ENCODE measurements at regions not wholly inside any gene's neighbourhood (a gene's known extent, or its start where the extent isn't known, plus 50 kb on each side); places are given as distances from the start of the nearest gene placed in this dataset.

DNA sequence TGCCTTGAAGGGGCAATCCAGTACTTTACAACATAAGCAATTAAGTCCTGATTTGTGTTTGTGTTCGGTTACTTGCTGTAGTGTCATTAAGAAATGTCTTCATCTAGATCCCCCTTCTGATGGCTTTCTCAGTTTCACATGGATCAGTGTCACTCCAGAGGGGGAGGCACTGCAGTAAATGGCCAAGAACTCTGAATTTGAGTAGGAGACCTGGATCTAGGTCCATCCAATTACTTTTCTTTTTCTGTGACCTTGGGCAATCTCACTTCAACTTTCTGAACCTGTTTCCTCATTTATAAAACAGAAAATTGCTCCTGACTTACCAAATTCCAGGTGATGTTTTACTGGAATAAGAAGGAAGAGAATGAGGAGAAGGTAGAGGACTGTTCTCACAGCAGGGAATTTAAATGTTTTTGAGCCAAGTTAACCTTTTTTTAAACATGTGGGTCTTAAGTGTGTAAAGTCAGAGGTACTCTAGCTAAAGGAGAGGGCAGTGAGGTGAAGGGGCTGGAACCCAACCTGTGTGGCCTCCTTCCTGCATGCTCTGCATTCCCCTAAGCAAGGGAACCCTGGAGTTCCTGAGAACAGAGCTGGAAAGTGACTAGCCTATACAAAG lies 285.5 kb downstream of the HACE1 start:
- DNase-seq, result no peak

DNA sequence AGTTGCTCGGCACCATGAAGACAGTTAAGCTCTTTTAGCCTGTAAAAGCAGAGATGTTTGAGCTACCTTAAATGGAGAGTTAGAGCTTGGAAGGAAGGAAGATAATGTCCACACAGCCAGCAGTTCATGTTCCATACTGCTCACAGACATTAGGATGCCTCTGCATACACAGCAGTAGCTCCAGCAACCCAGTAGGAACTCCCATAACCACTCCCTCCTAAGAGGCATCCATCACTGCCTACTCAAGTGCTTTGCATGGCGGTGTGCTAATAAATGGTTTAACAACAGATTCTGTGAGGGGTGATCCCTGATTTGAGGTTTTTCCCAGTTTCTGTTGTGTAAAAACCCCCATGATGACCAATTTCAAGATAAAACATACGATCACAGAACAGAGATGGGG lies 286.4 kb downstream of the HACE1 start:
- DNase-seq, result no peak

DNA sequence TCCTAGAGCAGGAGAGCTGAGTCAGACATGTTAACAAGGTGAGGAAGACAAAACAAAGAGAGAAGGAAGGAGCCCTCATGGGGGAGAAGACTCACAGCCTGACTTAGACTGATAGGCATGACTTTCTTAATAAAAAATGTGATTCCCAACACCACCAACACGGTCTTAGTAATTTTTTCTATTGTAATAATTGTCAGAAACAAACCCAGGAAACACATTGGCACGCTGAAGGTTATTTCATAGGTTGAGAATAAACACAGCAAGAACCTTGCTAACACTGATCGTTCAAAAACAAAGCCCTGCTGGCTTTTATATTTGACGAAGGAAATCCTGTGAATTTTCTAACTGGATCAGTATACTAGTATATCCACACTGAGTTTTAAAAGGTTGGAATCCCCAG lies 286.8 kb downstream of the HACE1 start:
- DNase-seq, result no peak

DNA sequence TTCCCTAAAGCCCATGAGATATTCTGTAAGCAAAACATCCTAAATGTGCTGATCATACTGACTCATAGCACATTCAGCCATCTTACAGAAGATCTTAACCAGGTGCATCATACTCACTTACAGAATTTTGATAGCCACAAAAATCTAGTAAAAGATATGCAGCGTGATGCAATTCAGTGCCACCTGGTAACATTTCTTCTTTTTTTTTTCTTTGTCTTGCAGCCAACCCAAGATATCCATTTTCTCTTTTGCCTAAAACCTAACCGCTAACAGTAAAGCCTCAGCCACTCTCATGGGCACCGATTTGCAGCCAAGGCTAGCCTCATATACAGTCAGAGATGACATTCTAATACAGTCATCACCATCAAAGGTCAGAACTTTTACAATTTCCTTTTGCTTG lies 293.3 kb downstream of the HACE1 start:
- DNase-seq, result no peak

DNA sequence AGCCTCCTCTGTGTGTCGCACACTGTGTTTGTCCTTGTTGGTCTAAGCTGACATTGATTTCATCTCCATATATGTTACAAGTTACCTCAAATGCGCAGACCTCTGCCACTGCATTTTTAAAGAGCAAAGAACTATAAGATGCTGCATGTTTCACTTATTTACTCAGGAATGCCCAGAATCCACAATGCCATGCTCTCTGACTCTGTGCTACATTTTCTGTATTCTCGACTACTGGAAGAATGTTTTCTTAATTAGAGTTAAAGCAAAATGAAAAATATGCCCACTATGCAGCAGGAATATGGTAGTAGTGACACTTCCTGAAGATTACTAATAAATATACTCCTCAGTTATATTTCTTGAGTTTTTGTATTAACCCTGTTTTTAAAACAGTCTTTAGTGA lies 296.4 kb downstream of the HACE1 start:
- no peak for DNase-seq

DNA sequence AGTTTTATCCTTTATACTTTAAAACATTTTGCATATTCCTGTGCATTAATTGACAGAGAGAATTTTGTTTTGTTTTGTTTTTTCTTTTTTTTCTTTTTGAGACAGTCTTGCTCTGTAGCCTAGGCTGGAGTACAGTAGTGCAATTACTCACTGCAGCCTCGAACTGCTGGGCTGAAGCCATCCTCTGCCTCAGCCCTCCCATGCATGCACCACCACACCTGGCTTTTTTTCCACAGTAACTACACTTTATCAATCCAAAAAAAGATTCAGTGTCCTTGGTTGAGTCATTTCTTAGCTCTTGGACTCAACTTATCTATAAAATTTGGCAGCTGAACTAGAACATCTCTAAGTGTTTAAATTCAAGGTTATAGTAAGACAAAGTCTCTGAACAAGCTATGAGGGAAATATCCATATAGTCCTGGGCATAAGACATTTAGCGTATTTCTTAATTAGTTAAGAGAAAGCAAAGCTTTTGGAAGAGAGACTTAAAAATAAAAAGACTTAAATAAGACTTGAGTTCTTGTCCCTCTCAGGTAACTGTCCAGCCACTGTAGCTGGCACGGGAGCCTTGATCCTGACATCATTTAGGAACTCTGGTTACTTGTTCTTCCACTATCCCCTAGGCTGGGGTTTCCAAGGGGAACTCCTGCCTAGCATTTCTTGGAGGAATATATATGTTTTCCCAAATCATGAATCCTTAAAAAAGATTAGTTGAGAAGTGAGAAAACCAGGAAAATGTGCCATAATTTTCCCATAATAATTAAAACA lies 300.1 kb downstream of the HACE1 start:
- DNase-seq, result no peak

DNA sequence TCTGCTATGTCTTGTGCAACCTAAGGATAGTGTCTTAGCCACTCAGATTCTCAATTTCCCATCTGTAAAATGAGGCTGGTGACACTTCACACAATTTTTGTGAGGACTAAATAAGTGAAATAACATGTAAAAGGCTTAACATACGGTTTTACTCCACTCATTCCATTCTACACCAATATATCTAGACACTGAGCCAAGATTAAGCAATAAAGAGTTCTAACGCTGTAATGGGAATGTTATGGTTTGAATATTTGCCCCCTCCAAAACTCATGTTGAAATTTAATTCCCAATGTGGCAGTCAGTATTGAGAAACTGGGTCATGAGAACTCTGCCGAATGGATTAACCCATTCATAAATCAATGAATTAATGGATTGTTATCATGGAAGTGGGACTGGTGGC lies 301.0 kb downstream of the HACE1 start:
- DNase-seq, result no peak

DNA sequence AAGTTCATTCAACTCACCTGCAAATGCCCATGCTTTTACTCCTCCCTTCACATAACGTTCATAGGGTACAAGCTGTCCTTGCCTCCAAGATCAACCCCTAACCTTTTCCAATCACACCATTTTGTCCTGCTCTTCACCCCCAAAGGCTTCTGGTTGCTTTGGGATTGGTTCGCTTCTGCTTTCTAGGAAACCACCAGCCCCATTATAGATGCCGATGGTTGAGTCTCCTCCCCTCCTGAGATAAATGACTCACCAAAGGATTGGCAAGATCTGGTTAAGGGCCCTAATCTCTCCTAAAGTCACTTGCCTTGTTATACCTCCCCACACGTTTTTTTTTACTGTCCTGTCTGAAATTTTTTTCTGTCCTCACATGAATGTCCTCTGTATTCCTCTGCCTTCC lies 311.4 kb downstream of the HACE1 start:
- DNase-seq, result no peak

DNA sequence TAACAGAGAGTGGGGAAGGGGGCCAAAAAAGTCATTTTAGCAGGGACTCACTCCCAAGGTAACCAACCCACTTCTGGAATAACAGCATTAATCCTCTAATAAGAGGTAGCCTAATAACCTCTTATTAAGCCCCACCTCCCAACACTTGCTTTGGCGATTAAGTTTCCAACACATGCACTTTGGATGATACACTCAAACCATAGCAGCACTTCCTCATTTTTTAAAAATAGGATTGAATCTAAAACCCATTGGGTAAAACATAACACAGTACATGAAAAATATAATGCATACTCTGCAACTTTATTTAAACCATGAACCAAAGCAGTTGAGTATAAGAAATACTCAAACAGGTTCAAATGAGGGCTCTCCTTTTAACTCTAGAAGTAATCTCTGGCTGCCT lies 318.3 kb downstream of the HACE1 start:
- no peak for DNase-seq

DNA sequence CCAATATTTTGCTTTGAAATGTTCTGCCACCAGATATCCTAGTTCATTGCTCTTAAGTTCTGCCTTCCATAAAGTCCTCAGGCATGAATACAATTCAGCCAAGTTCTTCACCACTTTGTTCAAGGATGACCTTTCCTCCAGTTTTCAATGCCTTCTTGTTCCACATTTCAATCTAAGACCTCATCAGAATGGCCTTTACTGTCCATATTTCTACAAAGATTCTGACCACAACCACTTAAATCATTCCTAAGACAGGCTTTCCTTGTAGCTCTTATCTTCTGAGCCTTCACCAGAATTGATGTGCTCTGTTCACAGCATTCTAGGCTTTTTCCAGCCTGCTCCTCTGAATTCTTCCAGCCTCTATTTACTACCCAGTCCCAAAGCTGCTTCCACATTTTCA lies 319.0 kb downstream of the HACE1 start:
- no peak for DNase-seq

DNA sequence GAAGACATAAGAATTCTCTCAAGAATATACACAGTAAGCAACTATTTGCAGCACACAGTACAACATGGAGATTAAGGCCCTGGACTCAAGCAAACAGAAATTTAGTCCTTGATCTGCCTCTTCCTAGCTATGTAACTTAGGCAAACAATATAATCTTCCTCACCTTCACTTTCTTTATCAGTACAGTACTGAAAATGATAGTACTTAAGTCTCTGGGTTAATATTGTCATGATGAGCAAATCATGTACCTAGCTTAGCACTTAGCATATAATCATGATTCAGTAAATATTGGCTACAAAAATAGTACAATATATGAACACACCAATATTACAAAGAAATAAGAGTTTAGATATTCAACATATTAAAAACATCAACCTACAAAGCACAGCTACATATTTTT lies 320.5 kb downstream of the HACE1 start:
- no peak for DNase-seq

DNA sequence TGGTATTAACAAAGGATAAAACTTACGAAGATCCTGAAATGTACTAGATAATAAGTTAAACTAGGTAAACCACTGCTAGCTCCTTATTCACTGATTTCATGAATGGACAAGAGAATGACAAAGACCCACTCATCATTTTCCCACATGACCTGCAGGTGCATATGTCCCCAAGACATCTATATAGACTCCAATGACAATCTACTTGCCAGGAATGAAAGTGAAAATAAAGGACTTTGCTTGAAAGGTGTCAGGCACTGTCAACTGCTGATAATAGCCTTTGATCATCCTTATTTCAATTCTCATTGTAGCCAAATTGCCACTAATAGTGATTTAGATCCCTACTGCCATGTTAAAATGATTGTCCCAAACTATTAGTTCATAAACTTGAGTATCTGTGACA lies 321.8 kb downstream of the HACE1 start:
- no peak for DNase-seq

DNA sequence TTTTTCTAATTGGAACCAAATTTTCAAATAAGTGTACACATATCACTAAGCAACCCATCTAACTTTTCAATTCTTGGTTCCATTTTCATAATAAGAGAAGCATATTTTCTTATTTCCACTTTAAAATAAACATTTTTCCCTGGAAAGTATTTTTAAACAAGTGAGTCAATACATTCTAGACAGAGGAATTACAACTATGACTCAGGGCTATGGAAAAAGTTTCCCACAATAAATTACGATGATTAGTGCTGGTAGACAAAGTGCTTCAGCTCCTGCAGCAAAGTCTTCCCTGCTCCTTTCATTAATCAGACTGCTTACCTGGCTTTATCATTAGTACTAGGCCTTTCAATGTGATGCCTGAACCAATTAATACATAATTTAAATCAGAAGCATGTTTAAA lies 322.5 kb downstream of the HACE1 start:
- DNase-seq, result no peak

DNA sequence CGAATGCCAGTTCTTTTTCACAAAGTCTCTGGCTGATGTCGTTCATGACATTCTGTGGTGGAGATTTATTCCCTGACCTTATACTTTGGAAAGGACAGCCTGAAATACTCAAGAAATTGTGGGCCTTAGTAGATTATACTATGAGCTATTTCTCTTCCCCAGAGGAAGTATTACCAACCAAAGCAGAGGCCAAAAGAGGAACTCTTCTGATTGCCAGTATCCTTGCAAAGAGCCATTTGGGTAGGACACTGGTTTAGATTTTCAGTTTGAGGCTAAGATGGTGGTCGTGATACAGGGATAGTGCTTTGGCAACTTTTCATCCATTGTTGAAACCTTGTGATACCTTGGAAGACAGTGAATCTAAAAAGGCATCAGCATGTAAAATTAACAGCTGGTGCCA lies 327.3 kb downstream of the HACE1 start:
- no peak for DNase-seq

DNA sequence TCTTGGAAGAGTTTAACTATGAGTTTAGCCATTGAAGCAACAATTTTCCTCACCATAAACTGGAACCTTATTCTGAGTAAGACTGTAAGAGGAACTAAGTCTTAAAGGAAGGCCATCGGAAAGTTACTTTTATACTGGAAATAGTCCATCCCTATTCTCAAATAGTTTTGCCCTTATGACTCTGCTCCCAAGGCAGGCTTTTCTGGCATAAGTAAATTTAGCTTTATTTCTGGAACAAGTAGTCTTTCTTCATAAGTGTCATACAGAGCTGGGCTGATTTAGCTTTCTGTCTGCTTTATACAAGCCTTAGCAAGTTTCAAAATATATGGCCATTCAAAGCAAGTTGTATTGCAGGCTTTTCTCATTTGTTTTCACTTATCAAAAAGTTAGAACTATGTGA lies 328.1 kb downstream of the HACE1 start:
- DNase-seq, result no peak

DNA sequence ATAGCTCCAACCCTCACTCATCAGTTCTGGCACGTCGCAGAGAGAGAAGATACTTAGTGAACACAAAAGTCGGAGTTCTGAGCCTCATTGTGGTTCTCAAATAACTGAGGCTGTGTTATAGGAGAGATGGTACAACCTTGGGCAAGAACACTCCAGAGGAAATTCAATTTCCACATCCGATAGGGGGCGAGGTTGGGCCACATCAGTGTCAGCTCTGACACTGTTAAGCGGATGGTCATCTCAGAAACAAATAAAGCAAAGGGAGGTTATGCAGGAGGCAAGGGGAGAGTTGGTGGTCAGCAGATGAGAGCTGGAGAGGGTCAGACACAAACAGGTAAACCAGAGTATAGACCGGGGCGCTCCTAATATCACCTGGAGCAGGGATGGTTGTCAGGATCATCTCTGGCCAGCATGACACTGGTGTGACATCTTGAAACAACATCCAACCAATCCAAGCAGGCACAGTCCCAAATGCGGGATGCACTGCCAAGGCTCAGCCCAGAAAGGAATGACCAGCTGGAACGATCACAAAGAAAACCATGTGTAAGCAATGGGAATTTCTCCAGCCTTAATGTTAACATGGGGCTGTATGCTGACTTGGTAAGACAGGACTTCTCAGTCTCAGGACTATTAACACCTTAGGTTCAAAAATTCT lies 331.8 kb downstream of the HACE1 start:
- DNase-seq, result peak in 20 of 51 donors; percentile 4 to 52 (median 20)

DNA sequence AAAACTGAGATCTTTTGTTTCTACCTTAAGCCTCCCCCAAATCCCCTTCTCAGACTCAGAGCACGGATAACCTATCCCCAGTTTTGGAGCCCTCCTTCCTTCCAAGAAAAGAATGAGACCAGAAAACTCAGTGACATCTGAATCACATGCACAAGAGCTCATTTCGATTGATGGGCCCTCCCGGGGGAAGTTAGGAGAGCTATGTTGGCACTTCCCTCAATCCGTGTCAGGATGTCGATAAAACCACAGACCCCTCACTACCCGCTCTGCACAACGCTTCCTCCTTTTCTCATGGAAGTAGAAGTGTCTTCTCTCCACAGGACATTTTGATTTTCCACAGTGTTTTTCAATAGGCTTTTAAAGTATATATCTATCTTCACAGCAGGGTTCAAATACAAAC lies 332.4 kb downstream of the HACE1 start:
- peak in 12 of 51 donors; percentile 3 to 36 (median 10) for DNase-seq

DNA sequence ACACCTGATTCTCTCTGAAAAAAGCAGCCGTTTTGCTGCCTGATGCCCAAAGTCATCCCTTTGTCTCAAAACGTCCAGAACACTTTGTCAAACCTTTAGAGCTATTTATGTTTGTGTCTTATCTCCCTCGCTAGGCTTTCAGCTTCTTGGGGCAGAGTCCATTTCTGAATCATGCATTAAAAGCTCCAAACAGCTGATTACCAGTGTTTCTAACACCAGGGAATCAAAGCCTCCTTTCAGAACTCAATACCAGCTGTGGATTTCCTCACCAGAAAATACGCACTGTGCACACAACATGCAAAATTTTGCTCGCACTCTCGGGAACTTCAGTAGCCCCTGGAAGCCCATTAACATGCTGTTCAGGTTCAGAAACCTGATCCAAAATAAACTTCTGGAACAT lies 333.3 kb downstream of the HACE1 start:
- DNase-seq, result peak in 4 of 51 donors; percentile 6 to 17 (median 9)

DNA sequence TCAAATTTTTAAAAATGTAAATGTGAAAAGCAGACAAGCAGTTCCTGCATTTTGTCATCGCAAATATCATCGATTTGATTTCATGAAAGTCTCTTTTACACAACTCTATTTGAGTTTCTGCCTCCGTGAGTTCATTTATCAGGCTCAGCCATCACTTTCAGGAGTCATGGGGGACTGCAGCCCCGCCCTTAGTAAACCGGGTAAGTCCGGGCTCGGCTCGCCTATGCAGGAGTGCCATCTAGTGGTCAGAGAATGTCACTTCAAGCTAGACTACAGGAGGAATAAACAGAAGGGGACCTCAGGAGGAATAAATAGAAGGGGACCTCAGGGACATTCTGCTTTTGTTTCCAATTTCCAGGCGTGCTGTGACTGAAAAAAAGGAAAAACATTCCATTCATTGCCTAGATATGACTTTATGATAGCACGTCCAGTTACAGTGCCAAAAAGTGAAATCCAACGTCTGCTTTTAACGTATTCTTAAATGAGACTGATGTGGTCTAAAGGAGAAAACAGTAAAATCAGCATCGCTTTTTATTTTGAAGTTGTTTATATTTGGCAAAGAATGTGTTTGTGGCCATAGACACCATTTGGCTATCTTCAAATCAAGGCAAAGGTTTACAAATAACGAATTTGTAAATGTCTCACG lies 333.9 kb downstream of the HACE1 start:
- peak in 47 of 51 donors; percentile 6 to 86 (median 49) for DNase-seq

DNA sequence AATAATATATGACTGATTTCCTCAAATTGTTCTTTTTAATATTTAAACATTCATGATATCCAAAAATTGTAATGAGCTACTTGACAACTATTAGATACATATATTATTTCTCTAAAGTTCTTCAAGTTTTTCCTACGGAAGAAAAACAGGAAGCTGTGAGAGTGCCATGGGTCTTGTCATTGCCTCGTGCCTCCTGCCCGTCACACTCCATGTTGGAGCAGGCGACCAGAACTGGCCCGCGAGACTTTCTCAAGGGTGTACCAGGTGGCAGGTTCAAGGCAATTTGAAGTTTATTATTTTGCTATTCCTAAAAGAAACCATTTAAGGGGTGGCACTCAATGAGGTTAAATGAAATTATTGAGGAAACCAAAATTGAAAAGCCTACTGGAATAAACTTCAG lies 337.2 kb downstream of the HACE1 start:
- peak in 1 of 51 donors; percentile 3 for DNase-seq

DNA sequence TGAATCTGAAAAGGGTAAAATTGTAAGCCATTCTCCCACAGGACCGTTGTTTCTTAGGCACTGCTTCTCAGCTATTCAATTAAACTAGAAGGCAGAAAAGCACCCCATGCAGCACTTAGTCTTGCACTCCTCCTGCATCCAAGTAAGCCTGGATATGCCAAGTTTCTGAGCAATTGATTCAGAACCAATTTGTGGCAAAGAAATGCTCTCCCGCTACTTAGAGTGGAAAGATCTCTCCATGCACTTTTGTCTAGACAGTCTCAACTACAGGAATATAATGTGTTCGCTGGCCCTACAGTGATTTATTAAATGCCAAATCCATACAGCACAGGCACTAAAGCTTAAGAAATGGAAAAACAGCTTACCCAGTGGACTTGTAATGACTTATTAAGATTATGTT lies 338.5 kb downstream of the HACE1 start:
- no peak for DNase-seq

DNA sequence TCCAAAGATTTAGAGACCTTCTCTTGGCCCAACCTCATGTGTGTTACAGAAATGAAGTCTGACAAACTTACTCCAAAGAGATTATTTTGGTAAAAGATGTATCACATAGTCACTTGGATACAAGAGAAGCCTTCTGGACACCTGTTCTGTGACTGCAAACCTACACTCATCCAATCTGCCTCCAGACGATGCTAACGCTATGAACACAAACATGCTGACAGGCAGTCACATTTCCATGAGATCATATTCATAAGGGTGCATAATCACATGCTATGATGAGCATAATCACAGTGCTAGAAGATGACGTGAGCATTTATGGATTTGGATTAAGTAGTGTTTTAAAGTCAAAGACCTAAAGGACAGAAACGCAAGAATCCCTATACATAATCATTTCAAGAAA lies 340.2 kb downstream of the HACE1 start:
- DNase-seq, result peak in 1 of 51 donors; percentile 6
